GM18508 (cell line): ENCODE measurements at regions not wholly inside any gene's neighbourhood (a gene's known extent, or its start where the extent isn't known, plus 50 kb on each side); places are given as distances from the start of the nearest gene placed in this dataset.

Source experiments
- ATAC-seq: cut with Tn5 transposase; IDR thresholded peaks from one replicate; pipeline ENCODE4 v1.9.1; 2021; ENCODE audit warnings: moderate number of reproducible peaks; ENCODE audit not compliant: insufficient read depth, unreplicated experiment

GRCh38 chr14:53896726-53897125, 59.9 kb downstream of the BMP4 start:
- ATAC-seq = no peak

GRCh38 chr14:53894456-53894855, 62.2 kb downstream of the BMP4 start:
- ATAC-seq = peak; percentile 58

GRCh38 chr14:53893374-53893773, 63.3 kb downstream of the BMP4 start:
- ATAC-seq = no peak

GRCh38 chr14:53890611-53891101, 66.0 kb downstream of the BMP4 start:
- ATAC-seq = no peak

- no peak for ATAC-seq
Observed at GRCh38 chr14:53888535-53889386, 67.9 kb downstream of the BMP4 start.

- ATAC-seq = no peak
Observed at GRCh38 chr14:53885136-53885640, 71.4 kb downstream of the BMP4 start.

GRCh38 chr14:53884601-53885000, 72.0 kb downstream of the BMP4 start:
- no peak for ATAC-seq

- ATAC-seq = no peak
Observed at GRCh38 chr14:53883739-53884138, 72.9 kb downstream of the BMP4 start.

- ATAC-seq = no peak
Observed at GRCh38 chr14:53882684-53883083, 73.9 kb downstream of the BMP4 start.

- no peak for ATAC-seq
Observed at GRCh38 chr14:53881921-53882320, 74.7 kb downstream of the BMP4 start.

- no peak for ATAC-seq
Observed at GRCh38 chr14:53881161-53881871, 75.3 kb downstream of the BMP4 start.

GRCh38 chr14:53880761-53881160, 75.9 kb downstream of the BMP4 start:
- no peak for ATAC-seq

- no peak for ATAC-seq
Observed at GRCh38 chr14:53879747-53880146, 76.9 kb downstream of the BMP4 start.

- ATAC-seq = no peak
Observed at GRCh38 chr14:53879022-53879686, 77.5 kb downstream of the BMP4 start.

GRCh38 chr14:53875324-53875897, 81.2 kb downstream of the BMP4 start:
- no peak for ATAC-seq

- no peak for ATAC-seq
Observed at GRCh38 chr14:53874704-53875103, 81.9 kb downstream of the BMP4 start.

GRCh38 chr14:53872681-53873089, 83.9 kb downstream of the BMP4 start:
- ATAC-seq = no peak

GRCh38 chr14:53871951-53872350, 84.7 kb downstream of the BMP4 start:
- no peak for ATAC-seq

- no peak for ATAC-seq
Observed at GRCh38 chr14:53871011-53871410, 85.6 kb downstream of the BMP4 start.

GRCh38 chr14:53865711-53866110, 90.9 kb downstream of the BMP4 start:
- ATAC-seq = no peak
